GM18498 (cell line): ENCODE measurements at regions not wholly inside any gene's neighbourhood (a gene's known extent, or its start where the extent isn't known, plus 50 kb on each side); places are given as distances from the start of the nearest gene placed in this dataset.
"Not testable (repeated sequence)": the region's sequence is repeated elsewhere in the genome, so short reads cannot be mapped to it uniquely, and the experiment has no call there.

Experiments used
- ATAC-seq: cut with Tn5 transposase; IDR thresholded peaks from one replicate; pipeline ENCODE4 v1.9.1; 2021; ENCODE audit warnings: mild to moderate bottlenecking, moderate library complexity; ENCODE audit not compliant: unreplicated experiment

DNA sequence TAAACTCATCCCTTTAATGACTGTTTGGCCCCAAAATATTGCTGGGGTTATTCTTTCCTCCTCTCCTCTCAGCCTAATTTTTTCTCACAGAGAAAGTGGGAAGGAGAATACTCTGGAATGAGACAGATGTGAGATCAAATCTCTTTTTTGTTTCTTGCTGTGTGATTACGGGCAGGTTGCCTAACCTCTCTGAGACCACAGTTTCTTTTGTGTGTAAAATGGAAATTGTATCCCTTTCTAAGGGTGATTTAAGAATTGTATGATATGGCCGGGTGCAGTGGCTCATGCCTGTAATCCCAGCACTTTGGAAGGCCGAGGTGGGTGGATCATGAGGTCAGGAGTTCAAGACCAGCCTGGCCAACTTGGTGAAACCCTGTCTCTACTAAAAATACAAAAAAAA lies 111.5 kb upstream of the MRPS22 start:
- not testable (repeated sequence) for ATAC-seq

DNA sequence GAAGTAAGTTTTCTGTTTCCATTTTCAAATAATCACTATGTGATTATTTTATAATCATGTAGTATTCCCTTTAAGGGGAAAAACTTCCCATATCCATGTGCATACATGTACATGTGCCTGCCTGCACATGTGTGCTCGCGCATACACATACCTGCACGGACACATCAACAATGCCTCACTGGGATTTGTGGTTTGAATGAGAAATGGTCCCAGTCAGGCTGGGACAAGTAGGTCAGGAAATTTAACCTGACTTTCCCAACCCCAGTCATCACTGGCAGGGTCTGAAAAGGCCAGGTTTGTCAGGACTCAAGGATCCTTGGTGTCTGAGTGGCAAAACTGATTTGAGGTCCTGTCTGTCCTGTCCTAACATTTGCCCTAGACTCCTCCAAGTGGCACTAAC lies 109.3 kb upstream of the MRPS22 start:
- no peak for ATAC-seq

DNA sequence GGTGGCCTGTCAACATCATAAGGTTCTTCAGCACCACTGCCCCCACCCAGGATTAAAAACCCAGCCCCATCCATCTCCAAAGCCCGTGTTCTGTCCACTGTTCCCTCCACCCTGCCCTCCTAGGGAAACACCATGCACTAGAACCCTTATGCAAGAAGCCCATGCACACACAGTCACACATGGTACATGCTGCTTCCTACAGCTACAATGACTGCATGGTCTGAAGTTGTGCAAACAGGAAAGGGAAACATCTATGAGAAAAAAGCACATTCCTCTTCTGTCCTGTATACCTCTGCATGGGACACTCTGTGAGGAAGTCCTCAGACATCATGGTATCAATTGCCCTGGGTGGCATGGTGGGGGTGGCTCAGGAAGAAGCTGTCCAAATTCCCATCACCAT lies 108.6 kb upstream of the MRPS22 start:
- ATAC-seq, result no peak

DNA sequence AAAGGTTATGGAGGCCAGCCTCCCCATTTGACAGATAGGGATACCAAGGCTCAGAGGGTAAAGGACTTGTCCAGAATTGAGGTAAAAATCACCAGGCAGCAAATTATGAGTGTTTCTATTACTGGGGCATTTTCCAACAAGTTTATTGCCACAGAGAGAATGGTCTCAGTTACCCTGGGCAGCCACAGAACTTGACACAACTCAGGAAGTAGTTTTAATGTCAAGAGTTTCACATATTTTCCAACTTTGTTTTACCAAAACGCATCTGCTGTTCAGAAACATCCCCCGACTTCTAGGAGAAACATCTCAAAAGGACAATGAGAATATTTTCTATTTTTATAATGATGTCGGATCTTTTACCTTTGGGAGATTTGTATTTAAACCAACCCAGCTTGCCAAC lies 107.5 kb upstream of the MRPS22 start:
- ATAC-seq, result no peak

DNA sequence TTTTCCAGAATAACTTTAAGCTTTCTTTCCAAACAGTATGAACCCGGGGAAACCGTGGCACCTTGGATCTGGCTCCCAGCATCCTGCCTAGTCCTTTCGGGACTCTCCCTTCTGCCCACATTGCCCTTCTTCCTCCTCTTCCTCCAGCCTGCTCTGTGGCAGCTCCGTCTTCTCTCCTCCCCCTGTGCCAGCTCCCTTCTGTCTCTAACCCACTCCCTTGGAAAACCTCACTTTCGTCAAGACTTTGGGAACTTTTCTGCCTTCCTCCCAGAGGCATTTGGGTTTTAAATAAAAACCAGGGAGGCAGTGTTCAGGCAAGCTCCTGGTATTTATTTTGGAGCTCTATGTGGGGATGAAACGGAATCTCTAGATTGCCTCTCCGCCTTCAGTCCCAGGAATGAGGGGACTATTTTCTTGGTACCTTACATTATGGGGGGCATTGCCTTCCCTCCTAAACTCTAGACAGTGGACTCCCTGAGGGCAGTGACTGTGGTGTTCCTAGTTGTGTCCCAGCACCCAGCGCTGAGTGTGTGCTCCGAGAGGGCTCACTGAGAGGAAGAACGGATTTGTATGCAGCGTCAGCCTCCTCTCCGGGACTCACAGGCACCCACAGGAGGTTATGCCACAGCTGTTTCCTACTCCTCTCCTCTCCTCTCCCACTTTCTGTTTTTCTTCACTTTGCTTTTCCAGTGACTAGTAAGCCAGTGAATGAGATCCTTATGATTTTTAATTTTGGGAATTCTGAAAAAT lies 105.4 kb upstream of the MRPS22 start:
- no peak for ATAC-seq

DNA sequence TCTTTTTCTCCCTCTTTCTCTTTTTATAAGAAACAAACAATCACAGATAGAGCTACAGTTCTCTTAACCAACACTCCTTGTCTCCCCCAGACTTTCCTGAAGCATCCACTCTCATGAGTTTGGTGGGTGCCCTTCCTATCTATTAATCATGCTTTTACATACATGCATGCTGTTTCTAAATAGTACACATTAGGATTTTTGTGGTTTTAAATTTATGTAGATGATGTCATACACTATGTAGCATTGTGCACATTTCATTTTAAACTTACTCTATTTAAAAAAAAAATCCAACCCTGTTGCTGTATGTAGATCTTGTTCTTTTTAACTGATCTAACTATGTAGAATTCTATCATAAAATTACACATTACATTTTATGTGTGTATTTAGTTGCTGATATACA lies 104.3 kb upstream of the MRPS22 start:
- no peak for ATAC-seq

DNA sequence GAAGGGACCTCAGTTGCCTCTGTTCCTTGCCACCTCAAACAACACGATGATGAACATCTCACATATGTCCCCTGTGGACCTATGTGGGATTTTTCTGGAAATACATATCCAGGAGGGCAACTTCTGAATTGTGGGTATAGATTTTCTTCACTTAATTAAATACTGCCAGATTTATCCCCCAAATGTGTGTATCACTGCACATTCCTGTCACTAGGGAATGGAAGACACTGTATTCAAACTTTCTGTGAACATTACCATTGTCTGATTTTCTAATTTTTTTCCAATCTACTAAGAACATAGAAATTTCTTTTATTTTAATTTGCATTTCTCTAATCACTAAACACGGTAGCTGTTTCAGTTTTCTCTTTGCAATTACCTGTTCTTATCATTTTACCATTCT lies 102.0 kb upstream of the MRPS22 start:
- ATAC-seq, result no peak

DNA sequence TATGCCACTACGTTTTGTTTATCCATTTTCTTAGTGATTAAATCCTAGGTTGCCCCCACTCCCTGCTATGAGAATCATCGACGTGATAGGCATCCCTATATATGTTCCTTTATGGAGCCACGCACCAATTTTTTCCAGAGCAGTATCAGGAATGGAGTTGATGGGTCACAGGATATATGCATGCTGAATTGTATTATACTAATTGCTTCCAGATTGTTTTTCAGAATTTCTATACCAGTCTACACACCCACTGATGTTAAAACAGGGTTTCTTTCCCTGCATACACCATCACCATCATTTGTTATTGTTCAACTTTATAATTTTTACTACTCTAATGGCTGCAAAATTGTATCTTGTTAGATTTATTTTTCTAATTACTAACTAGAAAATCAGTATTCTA lies 100.1 kb upstream of the MRPS22 start:
- no peak for ATAC-seq

DNA sequence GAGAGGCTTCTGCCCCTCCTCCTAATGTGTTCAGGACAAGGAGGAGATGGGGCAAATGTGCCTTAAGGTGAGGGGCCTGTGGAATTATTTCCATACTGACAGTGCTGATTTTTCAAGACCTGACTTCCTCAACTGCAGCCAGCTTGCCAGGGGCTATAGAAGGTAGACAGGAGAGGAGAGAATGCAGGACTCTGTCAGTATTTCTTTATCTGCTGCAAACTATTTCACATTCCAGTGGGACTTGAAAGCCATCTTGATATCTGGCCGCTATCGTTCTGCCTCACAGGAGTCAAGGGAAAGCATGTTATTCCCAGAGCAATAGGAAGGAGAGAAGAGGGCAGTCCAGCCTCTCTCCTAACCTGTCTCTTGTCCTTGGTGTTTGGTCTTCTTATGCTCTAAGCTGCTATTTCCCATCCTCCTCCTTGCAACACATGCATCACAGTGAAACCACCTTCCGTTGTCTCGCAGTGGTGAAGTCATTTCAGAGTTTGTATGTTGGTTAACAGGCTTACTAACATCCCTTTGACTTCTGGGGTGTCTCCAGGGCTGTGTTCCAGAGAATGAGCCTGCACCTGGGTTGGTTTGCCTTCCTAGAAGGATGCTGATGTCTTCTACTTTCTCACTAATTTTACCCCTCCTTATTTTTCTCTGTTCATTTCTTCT lies 95.1 kb upstream of the MRPS22 start:
- no peak for ATAC-seq

DNA sequence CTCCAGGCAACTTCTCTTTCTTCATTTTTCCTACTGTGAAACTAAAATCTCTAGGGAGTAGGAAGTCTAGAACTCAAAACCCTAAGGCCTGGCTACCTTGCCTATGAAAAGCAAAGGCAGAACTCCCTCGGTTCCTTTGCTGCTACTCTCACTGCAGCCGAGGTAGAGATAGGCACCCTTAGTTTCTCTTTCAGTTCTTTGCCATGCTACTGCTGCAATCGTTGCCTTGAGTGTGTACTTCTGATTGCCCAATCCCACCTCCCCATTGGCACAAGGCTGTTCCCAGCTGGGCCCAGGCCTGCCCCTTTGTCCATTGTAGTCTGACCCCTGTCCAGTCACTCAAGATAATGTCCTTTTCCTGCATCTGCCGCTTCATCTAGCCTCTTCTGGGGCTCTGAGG lies 92.3 kb upstream of the MRPS22 start:
- no peak for ATAC-seq

DNA sequence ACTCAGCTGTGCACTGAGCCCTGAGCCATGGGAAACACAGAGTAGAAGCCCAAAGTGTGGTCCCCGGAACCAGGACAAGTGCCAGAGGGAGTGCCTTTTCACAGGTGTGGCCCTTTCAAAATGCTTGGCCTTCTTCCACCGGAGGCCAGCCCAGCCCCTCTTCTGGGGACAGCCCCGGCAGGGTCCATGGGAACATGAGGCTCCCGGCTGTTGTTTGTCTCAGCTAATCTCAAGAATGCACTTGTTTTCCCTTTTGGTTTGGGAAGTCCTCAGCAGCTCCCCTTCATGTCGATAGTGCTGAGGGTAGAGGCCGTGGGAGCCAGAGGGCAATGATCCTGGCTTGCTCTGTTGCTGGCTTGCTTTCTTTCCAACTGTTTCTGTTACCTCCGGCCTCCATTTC lies 91.1 kb upstream of the MRPS22 start:
- no peak for ATAC-seq

DNA sequence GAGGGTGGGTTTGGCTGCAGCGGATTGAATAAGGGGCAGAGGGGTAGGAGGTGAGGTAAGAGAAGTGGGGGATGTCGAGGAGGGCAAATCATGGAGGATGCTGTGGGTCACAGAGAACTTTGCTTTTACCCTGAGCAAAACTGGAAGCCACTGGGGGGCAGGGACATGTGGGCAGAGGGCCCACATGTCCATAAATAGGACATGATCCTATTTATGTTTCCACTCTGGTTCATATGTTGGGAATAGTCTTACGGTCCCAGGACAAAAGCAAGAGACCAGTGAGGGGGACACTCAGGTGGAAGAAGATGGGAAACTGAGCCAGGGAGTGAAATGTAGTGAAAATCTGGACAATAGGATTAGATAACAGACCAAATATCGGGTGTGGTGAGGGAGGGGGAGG lies 85.5 kb upstream of the MRPS22 start:
- no peak for ATAC-seq

DNA sequence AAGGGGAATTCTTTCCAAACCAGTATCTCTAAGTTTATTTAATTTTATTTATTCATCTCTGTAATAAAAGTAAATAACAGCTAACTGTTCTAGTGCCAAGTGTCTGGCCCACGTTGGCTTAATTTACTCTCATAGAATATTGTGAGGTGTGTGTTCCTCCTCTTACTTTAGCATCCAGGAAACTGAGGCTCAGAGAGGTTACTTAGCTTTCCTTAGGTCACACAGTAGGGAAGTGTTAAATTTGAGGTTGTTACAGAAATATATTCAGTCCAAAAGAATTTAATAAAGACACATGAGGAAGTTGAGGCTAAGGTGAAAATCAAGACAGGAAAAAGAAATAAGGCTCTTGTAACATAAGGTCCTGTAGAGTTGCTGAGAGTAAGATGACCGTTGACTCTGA lies 84.4 kb upstream of the MRPS22 start:
- no peak for ATAC-seq

DNA sequence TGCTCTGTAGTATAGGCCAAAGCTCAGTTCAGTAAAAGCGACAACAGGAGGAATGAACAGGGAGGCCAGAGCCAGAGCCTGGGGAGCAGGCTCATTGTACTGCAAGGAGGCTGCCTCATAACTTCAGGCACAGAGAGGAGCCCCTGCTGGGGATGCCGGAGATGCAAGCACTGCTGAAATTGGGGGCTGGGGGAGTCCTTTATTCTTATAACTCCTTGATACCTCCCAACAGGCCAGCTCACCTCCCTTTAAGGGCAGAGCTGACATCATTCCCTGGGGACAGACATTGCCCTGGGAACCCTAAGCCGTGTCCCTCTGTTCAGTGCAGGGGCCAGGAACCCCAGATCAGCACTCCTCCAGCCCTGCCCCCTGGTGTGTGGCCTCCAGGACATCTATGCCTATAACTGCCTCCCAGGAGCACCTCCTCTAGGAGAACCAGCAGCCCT lies 83.8 kb upstream of the MRPS22 start:
- ATAC-seq, result no peak

DNA sequence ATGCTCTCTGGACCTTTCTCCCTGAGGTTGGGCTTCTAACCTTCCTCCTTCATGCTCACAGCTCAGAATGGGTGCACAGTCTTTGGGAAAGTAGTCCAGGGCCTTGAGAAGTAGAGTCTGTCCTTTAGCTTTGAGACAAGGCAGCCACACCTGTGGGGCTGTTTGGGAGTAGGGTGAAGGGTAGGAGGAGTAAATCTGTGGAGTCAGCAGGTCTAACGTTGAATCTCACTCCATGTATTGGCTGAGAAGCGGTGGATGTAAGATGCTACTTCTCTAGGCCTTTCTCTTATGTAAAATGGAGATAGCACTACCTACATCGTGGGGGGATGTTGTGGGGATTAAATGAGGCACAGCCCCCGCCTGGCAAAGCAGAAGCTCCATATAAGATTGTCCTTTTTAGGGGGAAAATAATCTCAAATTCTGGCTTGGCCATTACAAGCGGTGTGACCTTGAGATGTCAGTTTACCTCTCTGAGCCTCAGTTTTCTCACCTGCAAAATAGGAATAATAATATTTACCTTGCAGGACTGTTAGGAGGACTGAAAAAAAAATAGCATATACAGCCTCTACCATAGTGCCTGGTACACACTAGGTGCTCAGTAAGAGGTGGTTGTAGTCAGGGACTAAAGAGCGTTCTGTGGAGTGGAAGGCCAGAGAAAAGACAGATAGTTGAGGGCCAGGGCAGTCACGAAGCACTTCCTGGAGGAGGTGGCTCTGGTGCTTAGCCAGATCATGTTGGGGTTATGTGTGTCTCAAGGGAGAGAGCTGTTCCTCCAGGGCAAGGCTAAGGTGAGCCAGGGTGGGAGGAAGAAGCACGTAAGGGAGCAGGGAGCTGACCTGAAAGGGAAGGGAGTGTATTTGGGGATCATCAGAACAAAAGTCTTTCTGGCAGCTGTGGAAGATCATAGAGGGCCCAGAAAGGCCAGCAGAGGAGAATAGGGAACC lies 82.8 kb upstream of the MRPS22 start:
- ATAC-seq, result no peak

DNA sequence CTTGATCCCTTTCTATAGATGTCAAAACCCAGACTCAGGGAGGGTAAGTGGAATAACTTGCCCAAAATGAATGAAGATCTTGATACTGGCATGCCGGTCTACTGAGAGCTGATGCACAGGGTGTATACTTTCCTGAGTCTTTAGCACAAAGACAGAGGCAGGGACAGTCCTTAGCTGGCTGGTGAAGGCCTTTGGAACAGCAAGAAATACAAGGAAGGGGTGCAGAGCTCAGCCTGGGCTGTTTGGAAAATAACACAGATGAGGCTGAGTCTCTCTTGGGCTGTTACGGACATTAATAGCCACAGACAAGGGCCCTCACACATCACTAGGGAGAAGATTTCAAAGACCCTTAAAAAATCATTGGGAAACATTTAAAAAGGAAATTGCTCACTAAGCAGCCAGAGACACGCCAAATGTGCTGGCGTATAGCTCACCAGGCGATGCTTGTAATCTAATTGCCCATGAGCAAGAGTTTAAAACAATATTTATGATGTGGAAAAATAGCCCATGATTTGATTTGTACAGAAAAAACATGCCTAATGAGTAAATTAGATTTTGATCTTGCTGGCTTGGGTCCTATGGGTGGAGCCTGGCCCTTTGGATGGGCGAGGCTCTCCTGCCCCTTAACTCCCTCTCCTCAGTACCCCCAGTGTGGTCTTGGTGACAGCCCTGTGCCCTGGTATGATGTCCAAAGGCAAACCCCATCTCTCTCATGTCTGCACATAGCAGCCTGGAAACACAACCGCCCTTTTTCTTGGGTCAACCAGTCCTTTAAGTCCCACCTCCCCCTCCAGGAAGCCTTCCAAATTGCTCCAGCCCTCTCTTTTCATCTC lies 81.8 kb upstream of the MRPS22 start:
- ATAC-seq, result no peak

DNA sequence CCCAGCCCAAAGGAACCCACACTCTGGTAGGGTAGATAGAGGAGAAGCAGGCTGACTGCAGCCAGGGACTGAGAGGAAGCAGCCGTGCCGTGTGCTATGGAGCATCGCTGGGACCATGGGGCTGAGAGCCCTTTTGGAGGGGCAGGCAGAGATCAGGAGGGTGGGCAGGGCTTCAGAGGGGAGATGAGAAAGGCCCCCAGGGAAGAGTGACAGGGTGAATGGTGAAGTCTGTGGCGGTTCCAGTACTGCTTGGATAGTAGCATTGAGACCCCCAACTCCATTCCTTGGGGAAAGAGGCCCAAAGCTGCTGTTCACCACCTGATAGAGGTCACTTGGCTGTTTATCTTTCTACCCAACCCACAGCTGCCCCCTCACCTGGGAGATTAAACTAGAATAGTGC lies 80.0 kb upstream of the MRPS22 start:
- ATAC-seq, result no peak

DNA sequence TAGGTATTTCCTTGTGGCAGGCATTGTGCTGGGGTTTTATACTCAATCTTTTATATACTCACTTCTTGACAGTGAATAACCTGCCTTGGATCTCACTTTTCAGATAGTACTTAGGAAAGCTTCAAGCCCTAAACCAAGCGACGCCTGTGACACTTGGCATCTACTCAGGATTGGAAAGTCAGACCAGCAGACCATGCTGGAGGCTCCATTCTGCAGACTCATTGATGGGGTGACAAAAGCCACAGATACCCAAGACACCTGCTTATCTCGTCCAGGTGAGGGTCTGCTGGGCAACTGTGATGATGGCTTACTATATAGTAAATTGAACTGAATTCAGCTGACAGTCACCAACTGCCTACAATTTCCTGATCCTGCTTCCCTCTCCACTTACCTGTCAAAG lies 79.4 kb upstream of the MRPS22 start:
- ATAC-seq, result no peak

DNA sequence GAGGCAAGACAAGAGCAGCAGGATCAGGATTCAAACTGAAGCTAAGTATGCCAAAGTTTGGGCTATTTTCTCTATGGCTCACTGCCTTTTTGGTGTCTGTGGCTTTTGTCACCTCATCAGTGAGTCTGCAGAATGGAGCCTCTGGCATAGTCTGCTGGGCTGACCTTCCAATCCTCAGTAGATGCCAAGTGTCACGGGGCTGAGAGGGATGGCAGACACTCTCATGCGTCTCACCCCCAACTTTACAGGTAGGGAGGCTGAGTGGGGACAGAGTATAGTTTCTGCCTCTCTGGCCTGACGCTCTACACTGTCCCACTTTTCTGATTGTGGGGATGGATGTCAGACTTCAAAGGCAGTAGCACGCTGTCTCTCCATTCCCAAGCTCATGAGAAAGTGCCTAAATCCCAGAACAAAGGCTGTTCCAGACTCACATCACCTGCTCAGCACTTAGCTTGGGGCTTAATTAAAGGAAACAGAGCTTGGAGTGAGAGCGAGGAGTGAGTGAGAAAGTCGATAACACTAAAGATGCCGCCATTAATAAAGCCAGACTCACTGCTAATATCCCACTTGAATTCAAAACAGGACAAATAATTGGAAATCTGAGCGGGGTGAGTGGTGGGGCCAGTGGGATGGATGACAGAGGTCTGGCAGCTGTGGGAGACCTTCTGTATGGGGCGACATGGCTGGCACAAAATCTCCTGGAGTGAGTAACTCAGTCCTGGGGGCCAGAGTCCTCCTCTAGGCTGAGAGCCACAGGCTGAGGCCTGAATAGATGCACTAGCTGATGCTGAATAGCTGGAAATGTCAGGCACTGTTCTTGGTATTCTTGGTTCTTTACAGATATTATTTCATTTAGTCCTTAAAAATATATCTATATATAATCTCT lies 78.4 kb upstream of the MRPS22 start:
- ATAC-seq, result no peak
